ENCODE measurements at regions not wholly inside any gene's neighbourhood (a gene's known extent, or its start where the extent isn't known, plus 50 kb on each side); places are given as distances from the start of the nearest gene placed in this dataset.

DNA sequence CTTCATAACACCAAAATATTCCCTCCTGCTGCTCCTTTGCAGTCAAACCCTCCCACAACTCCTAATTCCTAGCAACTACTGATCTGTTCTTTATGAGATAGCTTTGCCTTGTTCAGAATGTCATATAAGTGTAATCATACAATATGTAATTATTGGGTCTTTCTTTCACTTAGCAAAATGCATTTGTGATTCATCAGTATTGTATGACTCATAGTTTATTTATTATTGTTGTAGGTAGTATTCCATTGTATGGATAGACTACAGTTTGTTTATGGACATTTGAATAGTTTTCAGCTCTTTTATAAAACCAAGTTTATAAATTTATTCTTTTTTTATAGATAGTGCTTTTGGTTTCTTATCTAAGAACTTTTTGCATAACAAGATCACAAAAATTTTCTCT, 468.2 kb upstream of the KIF2A start:
- no peak for DNase-seq

DNA sequence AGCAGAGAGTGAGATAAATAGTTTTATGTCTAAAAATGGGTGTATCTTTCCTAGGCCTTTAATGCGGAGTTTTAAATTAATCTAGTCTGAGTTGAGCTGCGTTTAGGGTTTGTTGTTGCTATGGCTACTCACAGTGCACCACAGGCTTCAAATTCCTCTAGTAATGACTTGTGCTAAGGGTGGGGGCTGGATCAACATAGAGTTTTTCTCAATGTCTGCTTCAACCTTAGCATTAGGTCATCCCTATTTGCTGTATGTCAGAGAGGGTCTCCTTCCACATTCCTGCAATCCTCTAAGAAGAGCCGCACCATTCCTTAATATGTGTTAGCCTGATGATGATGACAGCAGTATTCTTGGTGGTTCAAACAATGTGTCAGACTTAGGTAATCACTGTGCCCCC, 465.6 kb upstream of the KIF2A start:
- DNase-seq: no peak

DNA sequence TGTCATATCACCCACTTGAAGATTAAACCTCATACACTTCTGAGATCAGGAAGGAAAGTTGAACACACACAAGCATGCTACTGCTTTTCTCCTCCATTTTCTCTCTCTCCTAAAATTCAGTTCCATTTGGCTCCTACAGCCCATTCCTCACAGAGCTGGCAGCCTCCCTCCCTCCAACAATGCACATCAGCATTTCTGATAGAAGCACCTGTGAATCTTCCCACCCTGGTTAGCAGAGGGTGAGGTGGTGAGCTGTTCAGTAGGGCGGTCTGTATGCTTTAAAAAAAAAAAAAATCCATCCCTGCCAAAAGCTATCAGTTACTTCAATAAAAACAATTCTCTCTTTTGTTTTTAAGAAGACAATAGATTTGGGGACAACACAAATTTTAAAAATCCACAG, 463.2 kb upstream of the KIF2A start:
- no peak for DNase-seq

DNA sequence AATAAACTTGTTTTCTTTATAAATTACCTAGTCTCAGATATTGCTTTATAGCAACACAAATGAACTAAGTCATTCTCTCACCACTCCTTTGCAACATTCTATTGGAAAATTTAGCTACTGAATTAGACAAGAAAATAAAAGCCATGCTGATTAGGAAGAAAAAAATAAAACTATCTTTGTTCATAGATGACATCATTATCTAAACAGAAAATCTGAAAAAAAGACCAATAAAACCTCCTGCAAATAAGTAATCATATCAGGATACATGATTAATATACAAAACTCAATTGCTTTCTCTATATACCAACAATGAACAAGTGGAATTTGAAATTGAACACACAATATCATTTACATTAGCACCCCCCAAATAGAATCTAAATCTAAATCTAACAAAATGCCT, 455.3 kb upstream of the KIF2A start:
- no peak for DNase-seq

DNA sequence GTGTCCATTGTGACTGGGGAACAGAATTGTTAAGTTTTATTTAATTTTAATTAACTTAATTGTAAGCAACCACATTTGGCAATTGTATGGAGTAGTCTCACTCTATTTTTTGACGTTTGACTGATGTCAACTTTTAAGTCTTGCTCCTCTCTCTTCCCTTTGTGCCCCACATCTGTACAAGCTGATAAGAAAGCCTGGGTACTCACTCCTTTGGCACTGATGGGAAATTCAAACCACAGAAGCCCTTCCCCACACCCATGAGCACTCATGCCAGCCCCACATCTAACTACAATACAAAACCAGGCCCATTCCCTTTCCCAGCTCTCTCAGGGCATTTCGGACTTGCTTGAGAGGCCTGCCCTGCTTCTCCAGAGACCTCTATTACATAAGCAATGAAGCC, 451.5 kb upstream of the KIF2A start:
- no peak for DNase-seq

DNA sequence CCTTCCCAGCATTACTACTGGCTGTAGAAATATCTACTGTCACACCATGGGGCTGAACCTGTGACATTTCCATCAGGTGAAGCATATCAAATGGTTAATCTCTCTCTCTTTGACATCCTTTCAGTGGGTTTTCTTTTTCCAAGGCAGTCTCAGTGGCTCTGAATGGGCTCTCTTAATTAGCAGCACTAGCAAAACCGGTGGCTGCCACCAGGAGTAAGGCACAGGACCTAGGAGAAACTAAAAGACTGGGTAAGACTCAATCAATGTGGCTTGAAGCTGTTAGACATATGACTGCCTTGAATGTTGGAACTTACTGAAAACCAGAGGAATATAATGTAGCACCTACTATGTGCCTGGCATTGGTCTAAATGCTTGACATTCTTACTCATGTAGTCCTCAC, 445.0 kb upstream of the KIF2A start:
- no peak for DNase-seq

GRCh38 chr5:61866930-61867329, 439.1 kb upstream of the KIF2A start:
- peak; percentile 2 for DNase-seq

- DNase-seq: no peak
Observed at GRCh38 chr5:61869333-61869732, 436.7 kb upstream of the KIF2A start.

DNA sequence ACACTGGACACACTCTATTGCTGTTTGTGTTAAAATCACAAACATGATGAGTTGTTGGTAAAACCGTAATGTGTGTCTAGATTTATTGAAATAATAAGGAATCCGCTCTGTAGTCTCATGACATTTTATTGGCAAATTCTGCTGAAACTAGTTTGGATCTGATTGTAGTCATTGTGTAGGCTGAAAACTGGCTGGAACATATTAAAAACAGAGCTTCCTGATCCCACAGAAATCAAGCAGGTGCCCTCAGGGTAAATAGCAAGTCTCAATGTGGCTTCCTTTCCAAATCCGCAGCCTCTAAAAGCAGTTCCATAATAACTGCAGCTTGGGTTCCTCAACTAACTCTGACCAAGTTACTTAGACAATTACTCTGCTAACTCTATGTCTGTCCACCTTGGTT, 427.5 kb upstream of the KIF2A start:
- DNase-seq: no peak

DNA sequence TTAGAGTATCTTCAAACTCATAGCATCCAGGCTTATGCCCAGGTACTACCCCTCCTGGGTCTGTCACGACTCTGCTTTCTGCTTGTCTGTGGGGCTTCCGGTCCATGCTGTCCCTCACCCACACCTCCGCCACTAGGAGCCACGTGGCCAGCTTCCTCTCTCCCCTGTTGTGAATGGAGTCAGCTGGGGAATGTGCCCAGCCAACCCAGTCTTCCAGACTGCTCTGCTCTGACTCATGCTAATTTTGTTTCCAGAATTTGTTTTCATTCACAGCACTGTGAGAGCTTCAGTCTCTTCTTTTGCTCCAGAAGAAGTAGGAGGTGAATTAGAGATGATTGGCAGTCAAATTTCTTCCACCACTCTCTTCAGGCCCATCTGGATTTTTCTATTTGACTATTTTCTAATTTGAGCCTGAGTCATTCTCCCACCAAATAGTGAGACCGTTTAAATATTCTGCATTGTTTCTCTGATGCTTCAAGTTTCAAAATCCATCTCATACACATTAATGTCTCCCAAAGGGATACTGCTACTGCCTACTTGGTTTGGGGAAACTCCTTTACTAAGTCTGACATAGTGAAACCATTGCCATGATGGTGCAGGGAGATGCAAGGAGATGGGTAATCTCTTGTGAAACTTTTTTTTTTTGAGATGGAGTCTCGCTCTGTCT, 424.1 kb upstream of the KIF2A start:
- no peak for DNase-seq

DNA sequence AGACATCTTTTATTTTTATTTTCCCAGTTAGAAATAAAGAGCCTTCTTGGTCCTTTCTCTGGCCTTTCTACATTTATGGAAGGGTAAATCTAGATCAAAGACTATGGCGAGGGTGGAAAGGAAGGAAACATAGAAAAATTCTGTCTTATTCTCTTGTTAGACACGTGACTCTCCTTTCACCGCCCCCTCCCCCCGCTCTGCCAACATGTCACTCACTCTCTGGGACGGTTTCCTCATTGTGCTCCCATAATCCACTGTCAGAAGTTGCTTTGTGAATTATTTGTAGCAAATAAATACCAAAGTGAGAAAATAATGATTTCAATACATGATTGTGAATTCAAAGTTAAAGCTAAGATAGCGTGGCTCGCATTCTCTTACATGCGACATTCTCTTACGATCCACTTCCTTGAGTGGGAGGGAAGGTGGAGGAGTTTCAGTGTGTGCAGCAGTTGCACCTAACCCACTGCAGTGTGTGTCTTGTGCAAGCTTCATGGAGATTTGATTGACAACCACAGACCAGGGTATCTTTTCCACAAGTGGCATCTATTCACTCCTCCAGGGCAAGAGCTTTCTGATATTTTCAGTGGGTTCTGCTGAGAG, 423.0 kb upstream of the KIF2A start:
- DNase-seq: no peak

DNA sequence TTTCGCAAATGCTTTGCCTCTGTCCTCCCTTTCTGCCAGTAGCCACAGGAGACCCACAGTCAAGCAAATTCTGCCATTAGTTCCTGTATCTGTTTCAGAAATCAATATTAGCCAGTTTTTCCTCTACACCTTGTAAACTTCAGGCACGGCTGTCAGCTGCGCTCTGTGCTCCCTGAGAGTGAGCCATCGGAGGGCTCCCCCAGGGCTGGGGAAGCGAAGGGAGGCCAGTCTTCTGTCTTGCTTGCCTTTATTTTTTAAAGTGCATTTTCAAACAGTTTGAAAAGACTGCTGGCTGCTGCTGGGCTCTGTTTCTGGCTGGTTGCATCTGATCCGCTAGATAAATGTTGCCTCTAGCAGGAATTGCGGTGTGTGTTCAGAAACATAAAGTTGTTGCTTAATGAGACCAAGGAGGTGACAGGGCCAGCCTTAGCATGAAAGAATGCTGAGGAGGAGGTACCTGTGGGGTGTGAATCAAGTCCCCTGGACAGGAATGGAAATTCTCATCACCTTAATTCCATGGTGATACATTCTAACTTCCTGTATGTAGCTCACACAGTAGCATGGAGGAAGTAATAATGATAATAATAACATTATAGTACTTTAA, 421.7 kb upstream of the KIF2A start:
- DNase-seq: no peak

GRCh38 chr5:61886214-61886613, 419.8 kb upstream of the KIF2A start:
- no peak for DNase-seq

GRCh38 chr5:61887271-61887670, 418.7 kb upstream of the KIF2A start:
- DNase-seq: no peak

GRCh38 chr5:61894046-61894445, 412.0 kb upstream of the KIF2A start:
- no peak for DNase-seq

DNA sequence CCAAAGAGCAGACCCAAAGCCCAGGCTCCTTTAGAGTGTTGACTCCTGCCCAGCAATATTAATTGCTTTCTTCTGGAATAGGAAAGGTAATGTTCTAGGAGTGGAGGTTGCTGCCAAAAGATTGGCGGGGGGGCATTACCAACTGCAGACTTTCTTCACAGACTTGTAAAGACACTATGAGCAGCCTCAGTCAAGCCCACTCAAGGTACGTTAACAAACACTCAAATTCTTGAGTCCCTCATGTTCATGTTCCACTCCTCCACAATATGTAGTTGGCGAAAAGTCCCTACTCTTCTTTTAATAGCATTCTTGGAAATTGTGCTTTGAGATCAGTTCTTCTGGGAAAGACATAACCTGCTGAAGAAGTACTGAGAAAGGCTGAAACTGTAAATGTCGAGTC, 409.2 kb upstream of the KIF2A start:
- DNase-seq: no peak

DNA sequence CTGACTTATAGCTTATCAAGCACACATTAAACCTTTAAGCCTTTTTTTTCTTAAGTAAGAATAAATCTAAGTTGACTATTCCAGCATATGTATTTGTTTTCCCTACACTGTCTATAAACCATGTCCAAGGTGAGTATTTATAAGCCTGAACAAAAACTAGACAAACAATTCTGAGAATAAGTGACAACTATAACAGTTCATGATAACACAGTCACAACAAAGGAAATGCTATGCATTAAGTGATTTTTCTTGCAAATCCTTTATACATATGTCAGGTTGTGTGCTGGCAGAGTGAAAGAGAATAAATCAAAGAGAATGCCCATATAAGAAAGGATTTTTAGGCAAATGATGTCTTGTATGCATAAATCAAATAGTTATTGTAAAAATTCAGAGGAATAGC, 408.8 kb upstream of the KIF2A start:
- DNase-seq: no peak

GRCh38 chr5:61901997-61902396, 404.0 kb upstream of the KIF2A start:
- DNase-seq: no peak

DNA sequence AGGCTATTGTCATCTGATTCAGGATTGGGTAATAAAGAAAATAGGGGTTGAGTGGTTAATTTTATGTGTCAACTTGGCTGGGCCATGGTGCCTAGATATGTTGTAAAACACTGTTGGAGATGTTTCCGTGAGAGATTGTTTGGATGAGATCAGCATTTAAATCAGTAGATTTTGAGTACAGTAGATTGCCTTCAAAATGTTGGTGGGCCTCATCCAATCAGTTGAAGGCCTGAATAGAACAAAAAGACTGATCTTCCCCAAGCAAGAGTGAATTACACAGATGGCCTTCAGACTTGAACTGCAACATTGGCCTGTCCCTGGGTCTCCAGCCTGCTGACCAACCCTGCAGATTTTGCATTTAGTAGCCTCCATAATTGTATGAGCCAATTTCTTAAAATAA, 401.3 kb upstream of the KIF2A start:
- DNase-seq: no peak

- DNase-seq: no peak
Observed at GRCh38 chr5:61905613-61906012, 400.4 kb upstream of the KIF2A start.

DNA sequence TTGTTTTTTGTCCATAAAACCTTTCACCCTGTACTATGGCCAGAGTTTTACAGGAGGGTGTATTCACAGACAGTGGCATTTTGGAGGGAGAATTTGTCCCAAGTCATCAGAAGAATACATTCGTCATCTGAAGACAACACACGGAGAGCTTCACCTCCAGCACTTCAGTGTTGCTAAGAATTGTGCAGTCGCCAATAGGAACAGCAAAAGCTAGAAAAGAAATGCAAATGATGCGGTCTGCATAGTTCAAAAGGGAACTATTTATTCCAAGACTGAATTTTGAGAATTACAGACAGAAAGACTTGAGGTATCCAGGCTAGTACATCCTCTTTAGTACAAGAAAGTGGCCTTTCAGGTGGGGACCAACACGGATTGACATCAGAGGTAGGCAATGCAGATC, 399.2 kb upstream of the KIF2A start:
- DNase-seq: no peak

GRCh38 chr5:61907995-61908394, 398.0 kb upstream of the KIF2A start:
- no peak for DNase-seq

- no peak for DNase-seq
Observed at GRCh38 chr5:61910771-61911170, 395.2 kb upstream of the KIF2A start.

DNA sequence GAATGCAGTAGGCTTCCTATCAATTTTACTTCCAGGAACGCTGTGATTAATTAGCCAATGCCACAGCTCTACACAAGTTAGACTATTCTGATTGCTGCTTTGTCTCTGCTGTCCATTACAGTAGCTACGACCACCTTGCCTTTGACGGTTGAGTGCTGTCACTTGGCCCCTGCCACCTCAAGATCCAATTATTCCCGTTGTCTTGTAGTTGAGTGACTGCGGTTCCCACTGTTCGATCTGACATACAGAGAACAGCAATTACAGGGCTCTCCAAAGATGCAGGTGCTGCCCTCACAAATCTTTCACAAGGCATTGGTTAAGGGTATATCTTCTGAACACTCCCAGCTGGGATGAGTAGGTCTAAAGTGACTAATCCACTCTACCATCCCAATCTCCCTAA, 393.4 kb upstream of the KIF2A start:
- DNase-seq: no peak

DNA sequence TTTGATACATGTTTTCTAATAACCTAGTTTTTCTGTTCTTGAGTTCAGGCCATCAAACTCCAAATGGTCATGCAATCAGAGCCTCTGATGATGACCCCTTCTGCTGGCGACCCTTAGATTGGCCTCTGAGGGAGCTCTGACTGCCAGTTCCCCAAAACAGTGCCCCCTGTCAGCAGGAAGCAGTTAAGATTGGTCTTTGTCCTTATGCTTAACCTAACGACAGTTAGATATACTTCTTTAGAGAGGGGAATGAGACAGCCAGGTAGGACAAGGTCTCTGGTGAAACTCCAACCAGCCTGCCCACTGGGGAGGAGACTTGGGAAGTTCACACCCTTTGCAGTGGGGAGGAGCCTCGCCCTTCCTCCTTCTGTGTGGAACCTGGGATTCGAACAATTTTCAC, 390.4 kb upstream of the KIF2A start:
- DNase-seq: no peak
